ENCODE measurements at regions not wholly inside any gene's neighbourhood (a gene's known extent, or its start where the extent isn't known, plus 50 kb on each side); places are given as distances from the start of the nearest gene placed in this dataset.

DNA sequence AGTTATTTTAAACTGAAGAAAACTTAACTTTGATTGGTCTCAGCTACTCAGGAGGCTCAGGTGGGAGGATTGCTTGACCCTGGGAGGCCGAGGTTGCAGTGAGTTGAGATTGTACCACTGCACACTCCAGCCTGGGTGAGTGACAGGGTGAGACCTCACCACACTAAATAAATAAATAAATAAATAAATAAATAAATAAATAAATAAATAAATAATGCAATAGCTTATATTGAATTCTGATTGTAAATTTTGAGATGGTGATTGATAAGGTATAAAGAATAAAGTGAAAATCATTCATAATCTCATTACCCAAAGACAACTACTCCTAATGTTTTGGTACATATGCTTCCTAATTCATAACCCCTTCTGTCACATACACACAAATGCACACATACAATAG, 58.1 kb downstream of the TUBA3C start:
- DNase-seq (ENCODE audit: low read depth, low spot score) (no peak), FAIRE-seq (no peak), ATAC-seq (no peak)
- ChIA-PET SMC1A (ENCODE audit: uncharacterized antibody, unreplicated experiment) (no interaction called here), CTCF (no interaction called here), POLR2A (no interaction called here), RAD21 (ENCODE audit: unreplicated experiment) (no interaction called here)
- in situ Hi-C loops (cut with MboI) = no loop called here
- TF ChIP-seq HDAC6 (IDR thresholded peaks at IDR 0.05; ENCODE audit: unreplicated experiment) = no peak
- TF ChIP-seq, protein P1, sequence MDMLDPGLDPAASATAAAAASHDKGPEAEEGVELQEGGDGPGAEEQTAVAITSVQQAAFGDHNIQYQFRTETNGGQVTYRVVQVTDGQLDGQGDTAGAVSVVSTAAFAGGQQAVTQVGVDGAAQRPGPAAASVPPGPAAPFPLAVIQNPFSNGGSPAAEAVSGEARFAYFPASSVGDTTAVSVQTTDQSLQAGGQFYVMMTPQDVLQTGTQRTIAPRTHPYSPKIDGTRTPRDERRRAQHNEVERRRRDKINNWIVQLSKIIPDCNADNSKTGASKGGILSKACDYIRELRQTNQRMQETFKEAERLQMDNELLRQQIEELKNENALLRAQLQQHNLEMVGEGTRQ (IDR thresholded peaks at IDR 0.05; ENCODE audit: borderline replicate concordance, low read depth, low read length) = no peak
- no peak for TF ChIP-seq E2F8 (IDR thresholded peaks at IDR 0.05; ENCODE audit: low read depth, partially characterized antibody)
- TF ChIP-seq, protein P2, sequence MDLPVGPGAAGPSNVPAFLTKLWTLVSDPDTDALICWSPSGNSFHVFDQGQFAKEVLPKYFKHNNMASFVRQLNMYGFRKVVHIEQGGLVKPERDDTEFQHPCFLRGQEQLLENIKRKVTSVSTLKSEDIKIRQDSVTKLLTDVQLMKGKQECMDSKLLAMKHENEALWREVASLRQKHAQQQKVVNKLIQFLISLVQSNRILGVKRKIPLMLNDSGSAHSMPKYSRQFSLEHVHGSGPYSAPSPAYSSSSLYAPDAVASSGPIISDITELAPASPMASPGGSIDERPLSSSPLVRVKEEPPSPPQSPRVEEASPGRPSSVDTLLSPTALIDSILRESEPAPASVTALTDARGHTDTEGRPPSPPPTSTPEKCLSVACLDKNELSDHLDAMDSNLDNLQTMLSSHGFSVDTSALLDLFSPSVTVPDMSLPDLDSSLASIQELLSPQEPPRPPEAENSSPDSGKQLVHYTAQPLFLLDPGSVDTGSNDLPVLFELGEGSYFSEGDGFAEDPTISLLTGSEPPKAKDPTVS (IDR thresholded peaks at IDR 0.05; ENCODE audit: low read depth, low read length) = no peak
- no peak for TF ChIP-seq NRF1 (conservative IDR thresholded peaks at IDR 0.05; ENCODE audit: low read depth, low read length)
- TF ChIP-seq POU2F2 (IDR thresholded peaks at IDR 0.05; ENCODE audit: borderline replicate concordance, low read depth, low read length) = no peak
- Histone ChIP-seq H4K20me1 (ENCODE audit: control insufficient read depth, insufficient read depth) (no peaks in the 10 kb centered on the region), H3K27ac (ENCODE audit: control insufficient read depth, insufficient read depth) (no peak overlapping the region), H3K9ac (ENCODE audit: control insufficient read depth, insufficient read depth, low read length) (no peak overlapping the region), H3K36me3 (ENCODE audit: control insufficient read depth in 2 of 2, insufficient read depth in 2 of 2, low read length in 1 of 2) (no peaks in the 10 kb centered on the region), H2AFZ (ENCODE audit: control insufficient read depth, low read depth, low read length) (no peak overlapping the region), H3K27me3 (replicated peaks in 1 of 2; ENCODE audit: control insufficient read depth in 2 of 2, insufficient read depth in 2 of 2, low read length in 1 of 2) (no peaks in the 10 kb centered on the region), H3K4me3 (no peak overlapping the region), H3K79me2 (ENCODE audit: control insufficient read depth, insufficient read depth, low read length) (no peaks in the 10 kb centered on the region), H3K9me3 (replicated peaks; ENCODE audit: control insufficient read depth, insufficient read depth, low read length) (no peaks in the 10 kb centered on the region; the same call in 2 of the 3 replicates), H3K4me1 (ENCODE audit: control insufficient read depth, insufficient read depth, low read length) (no peaks in the 10 kb centered on the region), H3K4me2 (ENCODE audit: control insufficient read depth, insufficient read depth) (no peak overlapping the region)
- 0% methylated on average over 1 of the region's 1 CpG for WGBS (ENCODE audit: insufficient coverage, insufficient replicate concordance, low lambda C conversion rate, missing lambda C conversion rate)
- no TSS peak for BruUV-seq (replicated peaks)
- intact Hi-C loops (cut with micrococcal nuclease; ENCODE audit: unreplicated experiment) = no loop called here

All from GM12878 (cell line).